Stomach (tissue), 4 donors: ENCODE measurements at regions not wholly inside any gene's neighbourhood (a gene's known extent, or its start where the extent isn't known, plus 50 kb on each side); places are given as distances from the start of the nearest gene placed in this dataset.

Source experiments
- EP300 ChIP-seq: sonication (generic); formaldehyde crosslinking; IDR thresholded peaks from one replicate; pipeline ENCODE4 v1.6.1; 2017; ENCODE audit warnings: antibody characterized with exemption
- POLR2A ChIP-seq, 4 donors: fragments of 450-650 bp; IDR thresholded peaks; one replicate each; pipeline ENCODE4 v1.6.1; 2016; ENCODE audit warnings: antibody characterized with exemption in 4 of 4, control low read depth in 2 of 4, mild to moderate bottlenecking in 1 of 4, moderate library complexity in 1 of 4
- POLR2AphosphoS5 ChIP-seq, 3 donors: sonication (generic); formaldehyde crosslinking; IDR thresholded peaks; one replicate each; pipeline ENCODE4 v1.6.1; 2016; ENCODE audit warnings: antibody characterized with exemption in 3 of 3
- TF ChIP-seq, protein P1 (sequence below), 7 experiments: fragments of 450-650 bp in 4 of 7; fragments of 200-600 bp in 3 of 7; sonication (generic) in 3 of 7; IDR thresholded peaks; one replicate each; pipeline ENCODE4 v1.5.1; 2016 to 2019; ENCODE audit warnings: antibody characterized with exemption in 7 of 7, control low read depth in 2 of 7, mild to moderate bottlenecking in 1 of 7

- TF ChIP-seq POLR2A (IDR thresholded peaks at IDR 0.05), result no peak
- TF ChIP-seq, protein P1, sequence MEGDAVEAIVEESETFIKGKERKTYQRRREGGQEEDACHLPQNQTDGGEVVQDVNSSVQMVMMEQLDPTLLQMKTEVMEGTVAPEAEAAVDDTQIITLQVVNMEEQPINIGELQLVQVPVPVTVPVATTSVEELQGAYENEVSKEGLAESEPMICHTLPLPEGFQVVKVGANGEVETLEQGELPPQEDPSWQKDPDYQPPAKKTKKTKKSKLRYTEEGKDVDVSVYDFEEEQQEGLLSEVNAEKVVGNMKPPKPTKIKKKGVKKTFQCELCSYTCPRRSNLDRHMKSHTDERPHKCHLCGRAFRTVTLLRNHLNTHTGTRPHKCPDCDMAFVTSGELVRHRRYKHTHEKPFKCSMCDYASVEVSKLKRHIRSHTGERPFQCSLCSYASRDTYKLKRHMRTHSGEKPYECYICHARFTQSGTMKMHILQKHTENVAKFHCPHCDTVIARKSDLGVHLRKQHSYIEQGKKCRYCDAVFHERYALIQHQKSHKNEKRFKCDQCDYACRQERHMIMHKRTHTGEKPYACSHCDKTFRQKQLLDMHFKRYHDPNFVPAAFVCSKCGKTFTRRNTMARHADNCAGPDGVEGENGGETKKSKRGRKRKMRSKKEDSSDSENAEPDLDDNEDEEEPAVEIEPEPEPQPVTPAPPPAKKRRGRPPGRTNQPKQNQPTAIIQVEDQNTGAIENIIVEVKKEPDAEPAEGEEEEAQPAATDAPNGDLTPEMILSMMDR (IDR thresholded peaks at IDR 0.05), result no peak
- no peak for TF ChIP-seq POLR2AphosphoS5 (IDR thresholded peaks at IDR 0.05)
- TF ChIP-seq EP300, result no peak
Observed at GRCh38 chr11:28677721-28678120, 569.5 kb downstream of the METTL15 start.
